ENCODE measurements at regions not wholly inside any gene's neighbourhood (a gene's known extent, or its start where the extent isn't known, plus 50 kb on each side); places are given as distances from the start of the nearest gene placed in this dataset.

- intact Hi-C loops (cut with DNase I), result no loop called here
- DNase-seq, result no peak
- Histone ChIP-seq H3K27ac (no peak overlapping the region), H3K27me3 (no peaks in the 10 kb centered on the region), H3K4me1 (no peaks in the 10 kb centered on the region), H3K4me3 (no peak overlapping the region), H3K36me3 (no peaks in the 10 kb centered on the region), H3K9me3 (no peaks in the 10 kb centered on the region)
- 53% methylated on average over 2 of the region's 2 CpGs for WGBS (ENCODE audit: insufficient coverage, low coverage, low lambda C conversion rate, missing lambda C conversion rate)
- ATAC-seq, result no peak
- TF ChIP-seq CTCF (IDR thresholded peaks at IDR 0.05) (no peak), POLR2A (IDR thresholded peaks at IDR 0.05) (no peak)
Measured at GRCh38 chrX:103439161-103439560, 62.8 kb downstream of the BEX3 start.

- H3K27me3 ChIP-seq, result no peaks in the 10 kb centered on the region
- ATAC-seq (no peak), DNase-seq (no peak)
- H3K4me3 ChIP-seq, result no peak overlapping the region
- 72% methylated on average over 2 of the region's 2 CpGs for WGBS (ENCODE audit: insufficient coverage, low coverage, low lambda C conversion rate, missing lambda C conversion rate)
- no peaks in the 10 kb centered on the region for H3K4me1 ChIP-seq
- H3K9me3 ChIP-seq, result no peaks in the 10 kb centered on the region
- intact Hi-C loops (cut with DNase I), result no loop called here
- TF ChIP-seq POLR2A (IDR thresholded peaks at IDR 0.05), result no peak
- no peak for TF ChIP-seq CTCF (IDR thresholded peaks at IDR 0.05)
- H3K36me3 ChIP-seq, result no peaks in the 10 kb centered on the region
- H3K27ac ChIP-seq, result no peak overlapping the region
Measured at GRCh38 chrX:103440621-103441020, 64.3 kb downstream of the BEX3 start.

- H3K4me1 ChIP-seq, result no peaks in the 10 kb centered on the region
- no peak overlapping the region for H3K27ac ChIP-seq
- TF ChIP-seq POLR2A (IDR thresholded peaks at IDR 0.05) (no peak), CTCF (IDR thresholded peaks at IDR 0.05) (no peak)
- intact Hi-C loops (cut with DNase I), result no loop called here
- no peaks in the 10 kb centered on the region for H3K9me3 ChIP-seq
- no CpG with 5 or more reads among the region's 4 CpGs for WGBS (ENCODE audit: insufficient coverage, low coverage, low lambda C conversion rate, missing lambda C conversion rate)
- no peak overlapping the region for H3K4me3 ChIP-seq
- H3K27me3 ChIP-seq, result no peaks in the 10 kb centered on the region
- ATAC-seq (no peak), DNase-seq (no peak)
- no peaks in the 10 kb centered on the region for H3K36me3 ChIP-seq
Measured at GRCh38 chrX:103441878-103442535, 65.7 kb downstream of the BEX3 start.

- DNase-seq (no peak), ATAC-seq (no peak)
- H3K9me3 ChIP-seq, result no peaks in the 10 kb centered on the region
- intact Hi-C loops (cut with DNase I), result no loop called here
- H3K4me3 ChIP-seq, result no peak overlapping the region
- TF ChIP-seq POLR2A (IDR thresholded peaks at IDR 0.05) (no peak), CTCF (IDR thresholded peaks at IDR 0.05) (no peak)
- H3K4me1 ChIP-seq, result no peaks in the 10 kb centered on the region
- 45% methylated on average over 6 of the region's 6 CpGs for WGBS (ENCODE audit: insufficient coverage, low coverage, low lambda C conversion rate, missing lambda C conversion rate)
- H3K27me3 ChIP-seq, result no peaks in the 10 kb centered on the region
- H3K27ac ChIP-seq, result no peak overlapping the region
- H3K36me3 ChIP-seq, result no peaks in the 10 kb centered on the region
Measured at GRCh38 chrX:103442536-103442901, 66.2 kb downstream of the BEX3 start.
